HFFc6 (cell line): ENCODE measurements at regions not wholly inside any gene's neighbourhood (a gene's known extent, or its start where the extent isn't known, plus 50 kb on each side); places are given as distances from the start of the nearest gene placed in this dataset.
"Not testable (repeated sequence)": the region's sequence is repeated elsewhere in the genome, so short reads cannot be mapped to it uniquely, and the experiment has no call there.

Source experiments
- DNase-seq: peaks from one replicate; pipeline ENCODE4 v3.0.0-alpha.2; 2018
- H3K27ac Mint-ChIP-seq: 2 replicates; pipeline ENCODE4 v1.8.0; 2020; ENCODE audit warnings: mild to moderate bottlenecking, mixed read lengths
- H3K27me3 Mint-ChIP-seq: 2 replicates; pipeline ENCODE4 v1.8.0; 2021; ENCODE audit warnings: mild to moderate bottlenecking, moderate library complexity, mixed read lengths; ENCODE audit not compliant: insufficient read depth
- H3K36me3 Mint-ChIP-seq: 2 replicates; pipeline ENCODE4 v1.8.0; 2021; ENCODE audit warnings: low read depth, mixed read lengths
- H3K4me1 Mint-ChIP-seq: 2 replicates; pipeline ENCODE4 v1.8.0; 2020; ENCODE audit warnings: low read depth, mixed read lengths
- H3K4me3 Mint-ChIP-seq: 2 replicates; pipeline ENCODE4 v1.8.0; 2020; ENCODE audit warnings: mild to moderate bottlenecking, moderate library complexity, mixed read lengths
- H3K9me3 Mint-ChIP-seq: 2 replicates; pipeline ENCODE4 v1.8.0; 2020; ENCODE audit warnings: mild to moderate bottlenecking, mixed read lengths
- CTCF ChIP-seq: fragments of 200-600 bp; sonication (generic); IDR thresholded peaks from 2 replicates; pipeline ENCODE4 v1.5.0; 2021; ENCODE audit warnings: antibody characterized with exemption, mild to moderate bottlenecking

- Mint-ChIP-seq H3K4me3 (no peak overlapping the region), H3K36me3 (no peaks in the 10 kb centered on the region), H3K4me1 (no peaks in the 10 kb centered on the region), H3K27ac (no peak overlapping the region), H3K27me3 (no peaks in the 10 kb centered on the region), H3K9me3 (peaks cover 4% of the 10 kb centered on the region; the same call in 1 of the 2 replicates)
- no peak for DNase-seq
- TF ChIP-seq CTCF = no peak
Observed at GRCh38 chr2:192539306-192539705, 344.6 kb upstream of the TMEFF2 start.

- TF ChIP-seq CTCF = no peak
- no peak for DNase-seq
- H3K27me3 Mint-ChIP-seq = no peaks in the 10 kb centered on the region
- H3K27ac Mint-ChIP-seq = no peak overlapping the region
- H3K4me1 Mint-ChIP-seq = no peaks in the 10 kb centered on the region
- no peaks in the 10 kb centered on the region for H3K36me3 Mint-ChIP-seq
- peaks cover 5% of the 10 kb centered on the region for H3K9me3 Mint-ChIP-seq
- H3K4me3 Mint-ChIP-seq = no peak overlapping the region
Observed at GRCh38 chr2:192536922-192537624, 342.3 kb upstream of the TMEFF2 start.

GRCh38 chr2:192535956-192536921 lies 341.5 kb upstream of the TMEFF2 start:
- Mint-ChIP-seq H3K4me1 (no peaks in the 10 kb centered on the region), H3K4me3 (no peak overlapping the region), H3K9me3 (peaks cover 7% of the 10 kb centered on the region), H3K27ac (no peak overlapping the region), H3K36me3 (no peaks in the 10 kb centered on the region), H3K27me3 (no peaks in the 10 kb centered on the region)
- no peak for DNase-seq
- no peak for TF ChIP-seq CTCF

GRCh38 chr2:192534072-192534471 lies 339.3 kb upstream of the TMEFF2 start:
- H3K27me3 Mint-ChIP-seq = no peaks in the 10 kb centered on the region

GRCh38 chr2:192524642-192525251 lies 330.0 kb upstream of the TMEFF2 start:
- not testable (repeated sequence) for H3K4me3 Mint-ChIP-seq, DNase-seq, H3K27me3 Mint-ChIP-seq, H3K27ac Mint-ChIP-seq, H3K36me3 Mint-ChIP-seq, H3K4me1 Mint-ChIP-seq
- H3K9me3 Mint-ChIP-seq = peaks cover 49% of the 10 kb centered on the region

More at GRCh38 chr2:192534072-192534471, 339.3 kb upstream of the TMEFF2 start:
- H3K4me3 Mint-ChIP-seq = no peak overlapping the region
- no peaks in the 10 kb centered on the region for H3K4me1 Mint-ChIP-seq
- no peak for DNase-seq
- peaks cover 21% of the 10 kb centered on the region for H3K9me3 Mint-ChIP-seq
- TF ChIP-seq CTCF = no peak
- H3K27ac Mint-ChIP-seq = no peak overlapping the region
- no peaks in the 10 kb centered on the region for H3K36me3 Mint-ChIP-seq

GRCh38 chr2:192524214-192524613 lies 329.5 kb upstream of the TMEFF2 start:
- not testable (repeated sequence) for DNase-seq, H3K36me3 Mint-ChIP-seq, H3K4me1 Mint-ChIP-seq, H3K27me3 Mint-ChIP-seq, H3K27ac Mint-ChIP-seq, H3K4me3 Mint-ChIP-seq
- peaks cover 43% of the 10 kb centered on the region for H3K9me3 Mint-ChIP-seq
